ENCODE measurements at regions not wholly inside any gene's neighbourhood (a gene's known extent, or its start where the extent isn't known, plus 50 kb on each side); places are given as distances from the start of the nearest gene placed in this dataset.

DNA sequence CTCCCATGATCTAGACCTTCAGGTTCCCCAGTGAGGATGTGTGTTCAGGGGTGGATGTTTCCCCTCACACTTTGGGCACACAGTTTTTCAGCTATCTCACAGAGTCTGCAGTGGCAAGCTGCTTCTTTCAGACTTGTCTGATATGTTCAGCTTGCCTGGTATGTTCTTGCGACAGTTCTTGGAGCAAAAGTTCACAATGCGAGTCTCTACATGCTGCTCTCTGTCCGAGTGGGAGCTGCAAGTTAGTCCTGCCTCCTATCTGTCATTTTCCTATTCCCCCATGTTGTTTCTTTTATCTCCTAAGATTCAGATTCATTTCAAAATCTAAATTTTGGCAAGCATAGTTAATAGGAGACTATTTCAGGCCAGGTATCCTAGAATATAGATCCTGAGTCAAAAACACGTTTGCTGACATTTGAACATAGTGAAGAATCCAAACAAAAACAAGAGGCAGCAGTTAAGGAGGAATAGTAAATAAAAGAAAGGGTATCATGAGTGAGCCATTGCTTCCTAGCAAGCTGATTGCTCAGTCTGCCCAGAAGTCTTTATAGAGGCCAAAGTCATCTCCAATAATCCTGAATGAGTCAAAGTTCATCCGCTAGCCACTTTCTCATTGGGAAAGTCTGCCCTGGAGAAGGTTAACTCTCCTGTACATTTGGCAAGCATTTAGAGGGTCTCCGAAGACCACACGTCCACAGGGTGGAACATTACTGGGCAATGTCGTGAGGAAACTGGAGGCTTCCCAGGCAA, 140.2 kb upstream of the MOCS1 start:
- DNase-seq (ENCODE audit: low spot score): no peak

DNA sequence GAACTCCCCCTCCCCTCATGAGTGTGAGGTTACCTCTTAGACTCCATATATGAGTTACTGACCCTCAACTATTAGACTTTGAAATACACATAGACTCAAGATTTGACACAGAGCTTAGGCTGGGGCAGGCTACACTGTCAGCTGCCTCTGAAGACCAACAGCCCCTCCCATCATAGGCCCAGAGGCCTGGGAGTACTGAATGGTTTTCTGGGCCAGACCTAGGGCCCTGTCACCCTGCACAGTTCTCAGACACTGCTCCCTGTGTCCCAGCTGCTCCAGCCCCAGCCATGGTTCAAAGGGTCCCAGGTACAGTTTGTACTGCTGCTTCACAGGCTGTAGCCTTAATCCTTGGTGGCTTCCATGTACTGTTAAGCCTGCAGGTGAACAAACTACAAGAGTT, 132.1 kb upstream of the MOCS1 start:
- DNase-seq (ENCODE audit: low spot score): no peak

DNA sequence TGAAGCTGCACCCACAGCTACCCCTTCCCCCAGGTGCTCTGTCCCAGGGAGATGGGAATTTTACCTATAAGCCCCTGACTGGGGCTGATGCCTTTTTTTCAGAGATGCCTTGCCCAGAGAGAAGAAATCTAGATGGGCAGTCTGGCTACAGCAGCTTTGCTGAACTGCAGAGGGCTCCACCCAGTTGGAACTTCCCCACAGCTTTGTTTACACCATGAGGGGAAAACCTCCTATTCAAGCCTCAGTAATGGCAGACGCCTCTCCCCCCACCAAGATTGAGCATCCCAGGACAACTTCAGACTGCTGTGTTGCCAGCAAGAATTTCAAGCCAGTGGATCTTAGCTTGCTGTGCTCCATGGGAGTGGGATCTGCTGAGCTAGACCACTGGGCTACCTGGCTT, 122.6 kb upstream of the MOCS1 start:
- no peak for DNase-seq (ENCODE audit: low spot score)

DNA sequence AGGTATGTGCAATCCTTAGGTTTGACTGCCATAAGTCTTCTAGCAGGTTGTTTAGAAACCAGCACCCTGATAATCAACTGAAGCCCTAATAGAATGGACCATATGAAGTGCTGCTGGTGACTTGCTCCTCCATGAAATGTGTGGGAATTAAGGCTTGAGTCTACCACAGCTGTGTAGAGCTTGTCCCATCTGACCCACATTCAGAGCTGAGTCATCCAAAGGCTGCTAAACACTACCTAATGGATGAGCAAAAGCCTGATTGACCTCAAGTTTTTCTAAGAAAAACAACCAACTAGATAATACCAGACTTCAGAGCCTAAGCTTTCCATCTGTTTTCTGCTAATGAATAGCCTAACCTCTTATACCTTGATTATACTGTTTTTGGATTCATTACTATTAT, 120.3 kb upstream of the MOCS1 start:
- no peak for DNase-seq (ENCODE audit: low spot score)

DNA sequence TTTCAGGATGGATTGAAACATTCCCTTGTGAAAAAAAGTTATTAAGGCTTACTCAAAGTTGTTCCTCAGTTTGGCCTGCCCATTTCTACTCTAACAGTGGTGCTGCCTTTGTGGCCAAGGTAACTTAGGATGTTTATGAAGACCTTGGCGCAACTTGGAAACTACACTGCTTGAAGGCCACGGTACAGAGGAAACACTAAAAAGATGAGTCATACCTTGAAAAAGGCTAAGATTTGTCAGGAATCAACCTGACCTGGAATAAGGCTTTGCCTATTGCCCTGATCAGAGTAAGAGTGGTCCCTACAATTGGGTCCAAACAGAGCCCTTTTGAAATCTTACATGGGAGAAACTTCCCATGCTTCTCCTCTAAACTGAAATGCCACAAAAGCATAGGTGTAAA, 119.9 kb upstream of the MOCS1 start:
- DNase-seq (ENCODE audit: low spot score): no peak

DNA sequence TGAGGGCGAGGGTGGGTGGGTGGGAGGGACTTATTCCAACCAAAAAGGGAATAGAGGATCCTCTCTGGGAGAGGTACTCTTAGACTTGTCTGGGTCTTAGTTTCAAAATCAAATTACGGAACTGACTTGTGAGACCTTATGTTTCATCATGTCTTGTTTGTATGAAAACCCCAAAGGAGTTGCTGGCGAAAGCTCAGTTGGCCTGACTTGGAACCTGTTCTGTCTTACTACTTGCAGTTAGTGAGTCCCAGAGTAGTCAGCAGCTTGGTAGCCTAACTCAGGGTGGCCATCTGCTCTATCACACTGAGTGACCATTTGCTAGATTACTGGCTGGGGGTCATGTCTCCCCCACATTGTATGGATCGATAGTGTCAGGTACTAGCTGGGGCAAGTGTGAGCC, 114.9 kb upstream of the MOCS1 start:
- DNase-seq (ENCODE audit: low spot score): no peak

DNA sequence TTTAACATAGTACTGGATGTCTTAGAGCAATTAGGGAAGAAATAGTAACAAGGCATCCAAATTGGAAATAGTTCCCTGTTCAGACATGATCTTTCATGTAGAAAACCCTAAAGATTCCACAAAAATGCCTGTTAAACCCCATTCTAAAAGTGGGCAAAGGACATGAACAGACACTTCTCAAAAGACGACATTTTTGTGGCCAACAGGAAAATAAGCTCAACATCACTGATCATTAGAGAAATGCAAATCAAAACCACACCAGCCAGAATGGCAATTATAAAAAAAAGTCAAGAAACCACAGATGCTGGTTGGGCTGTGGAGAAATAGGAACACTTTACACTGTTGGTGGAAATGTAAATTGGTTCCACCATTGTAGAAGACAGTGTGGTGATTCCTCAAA, 109.9 kb upstream of the MOCS1 start:
- DNase-seq (ENCODE audit: low spot score): no peak

DNA sequence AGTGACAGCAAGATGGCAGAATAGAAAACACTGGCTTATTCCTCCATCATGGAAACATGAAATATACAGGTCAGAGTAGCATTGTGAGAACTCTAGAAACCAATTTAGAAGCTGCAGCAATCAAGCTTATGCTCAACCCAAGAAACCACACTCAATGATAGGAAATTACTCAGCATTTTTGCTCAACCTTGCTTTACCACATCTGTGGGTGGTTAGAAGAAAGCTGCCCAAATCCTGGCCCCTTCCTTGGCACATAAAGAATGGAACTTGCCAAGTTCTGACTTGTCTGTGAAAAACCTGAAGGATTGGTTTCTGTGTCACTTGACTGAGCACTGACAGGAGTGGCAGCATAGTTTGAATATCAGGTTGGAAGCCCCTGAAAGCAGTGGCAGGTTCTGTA, 108.0 kb upstream of the MOCS1 start:
- DNase-seq (ENCODE audit: low spot score): no peak

DNA sequence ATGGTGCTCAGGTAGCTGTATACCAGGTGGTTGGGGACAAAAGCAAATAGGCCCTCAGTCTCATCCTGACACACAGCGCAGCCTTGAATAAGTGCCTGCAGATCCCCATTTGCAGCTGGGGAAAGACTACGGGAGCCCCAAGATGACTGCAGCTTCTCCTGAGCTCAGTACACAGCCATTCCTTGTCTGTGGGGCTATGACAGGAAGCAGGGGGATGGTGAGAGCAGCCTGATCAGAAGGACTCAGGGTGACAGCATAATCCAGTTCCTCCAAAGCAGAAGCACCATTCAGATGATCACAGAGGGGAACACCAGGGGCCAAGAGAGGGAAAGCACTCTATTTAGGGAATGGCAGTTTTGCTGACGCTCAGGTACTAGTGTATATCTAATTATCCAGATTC, 104.8 kb upstream of the MOCS1 start:
- DNase-seq (ENCODE audit: low spot score): no peak

DNA sequence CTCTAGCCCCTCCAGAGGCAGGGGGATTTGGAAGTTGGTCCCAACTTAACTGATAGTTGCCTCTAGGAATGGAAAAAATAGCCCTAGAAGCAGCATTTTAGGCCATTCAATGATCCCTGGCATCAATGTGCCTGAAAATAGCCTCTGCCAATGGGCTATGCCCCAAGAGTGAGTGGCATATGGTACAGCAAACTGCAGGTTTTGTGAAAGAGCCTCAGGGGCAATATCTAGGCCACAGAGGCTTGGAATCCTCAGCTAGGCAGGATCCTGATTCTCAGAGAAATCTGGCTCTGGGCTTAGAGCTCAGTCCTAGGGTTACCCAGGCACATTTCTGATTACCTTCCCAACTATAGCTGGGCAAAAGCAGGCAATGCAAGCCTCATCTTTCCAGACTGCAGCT, 104.4 kb upstream of the MOCS1 start:
- no peak for DNase-seq (ENCODE audit: low spot score)

DNA sequence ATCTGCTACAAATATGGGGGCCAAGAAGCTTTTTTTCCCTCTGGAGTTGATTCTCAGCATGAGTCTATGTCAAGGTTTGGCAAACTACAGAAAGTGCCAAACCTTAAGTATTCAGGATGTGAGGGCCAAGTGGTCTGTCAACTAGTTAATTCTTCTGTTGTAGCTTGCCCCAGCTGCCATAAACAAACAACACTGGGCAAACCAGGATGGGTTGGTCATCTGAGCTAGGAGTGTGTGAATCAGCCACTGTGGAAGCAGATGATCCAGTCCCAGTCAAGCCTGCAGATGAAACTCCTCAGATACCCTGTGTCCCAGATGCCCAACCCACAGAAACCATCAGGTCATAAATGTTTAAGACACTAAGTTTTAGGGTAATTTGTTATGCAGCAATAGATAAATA, 103.0 kb upstream of the MOCS1 start:
- no peak for DNase-seq (ENCODE audit: low spot score)

DNA sequence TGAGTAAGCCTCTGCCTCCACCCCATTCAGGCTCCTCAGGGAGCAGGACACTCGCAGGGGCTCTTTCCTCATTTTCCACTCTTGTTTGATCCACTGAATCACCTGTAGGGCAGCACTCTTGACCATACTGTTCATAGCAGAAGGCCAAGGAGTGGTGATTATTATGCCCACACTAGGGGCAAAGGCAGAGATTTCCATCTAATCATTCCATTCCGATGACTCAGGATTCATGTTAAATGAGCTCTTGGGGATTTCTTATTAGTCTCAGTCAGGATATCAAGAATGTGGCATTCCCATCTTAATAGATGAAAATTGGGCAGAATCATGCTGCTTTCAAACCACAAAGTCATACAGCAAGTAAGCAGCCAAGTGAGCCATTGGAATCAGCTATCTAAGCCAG, 101.9 kb upstream of the MOCS1 start:
- no peak for DNase-seq (ENCODE audit: low spot score)

DNA sequence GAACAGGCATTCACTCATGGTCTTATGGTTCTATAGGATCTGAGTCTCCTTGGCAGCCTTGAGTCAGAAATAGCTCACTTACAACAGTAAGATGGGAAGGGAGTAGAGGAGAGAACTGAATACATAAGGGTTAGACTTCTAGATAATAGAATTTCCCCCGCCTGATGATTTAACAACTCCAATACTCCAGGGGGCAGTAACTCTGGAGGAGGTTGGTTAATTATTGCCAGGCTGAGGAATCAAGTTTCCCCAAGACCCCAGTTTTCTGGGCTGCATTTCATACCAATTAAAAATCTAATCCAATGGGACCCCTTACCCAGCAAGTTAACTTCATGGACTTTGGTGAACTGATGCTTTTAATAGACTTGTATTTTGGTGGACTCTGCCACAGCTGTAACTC, 94.2 kb upstream of the MOCS1 start:
- DNase-seq (ENCODE audit: low spot score): no peak

DNA sequence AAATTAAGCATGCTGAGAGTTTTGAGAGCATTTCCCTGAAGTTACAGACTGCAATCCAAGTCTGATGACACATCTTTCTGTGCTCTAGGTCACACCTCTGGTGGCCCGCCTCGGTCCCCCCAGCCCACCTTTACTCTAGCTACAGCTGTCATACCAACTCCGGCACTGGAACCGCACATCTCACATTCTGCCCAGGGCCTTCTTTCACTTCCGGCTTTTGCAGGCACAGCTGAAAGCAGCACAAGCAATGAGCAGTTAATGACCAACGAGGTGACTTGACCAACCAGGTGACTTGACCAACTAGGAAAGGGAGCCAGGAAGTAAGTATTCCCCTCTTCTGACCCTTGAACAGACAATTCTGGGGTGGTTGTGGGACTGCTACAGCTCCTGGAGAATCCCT, 88.6 kb upstream of the MOCS1 start:
- no peak for DNase-seq (ENCODE audit: low spot score)

DNA sequence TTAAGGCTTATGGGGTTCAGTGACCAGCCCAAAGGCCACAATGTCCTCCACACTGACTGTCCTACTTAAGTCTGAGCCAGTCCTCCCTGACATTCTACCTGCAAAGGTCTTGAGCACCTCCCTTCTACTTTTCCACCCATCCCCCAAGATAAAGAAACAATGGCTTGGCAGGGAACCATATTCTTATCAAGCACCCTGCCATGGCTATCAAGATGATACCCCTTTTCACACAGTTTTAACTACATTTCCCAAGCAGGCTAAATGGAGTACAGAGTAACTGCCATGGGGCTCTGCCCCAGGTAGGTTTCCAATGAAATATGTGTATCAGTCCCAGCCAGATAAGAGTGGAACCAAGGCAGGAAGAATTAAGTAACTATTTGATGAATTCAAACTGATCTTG, 85.9 kb upstream of the MOCS1 start:
- no peak for DNase-seq (ENCODE audit: low spot score)

DNA sequence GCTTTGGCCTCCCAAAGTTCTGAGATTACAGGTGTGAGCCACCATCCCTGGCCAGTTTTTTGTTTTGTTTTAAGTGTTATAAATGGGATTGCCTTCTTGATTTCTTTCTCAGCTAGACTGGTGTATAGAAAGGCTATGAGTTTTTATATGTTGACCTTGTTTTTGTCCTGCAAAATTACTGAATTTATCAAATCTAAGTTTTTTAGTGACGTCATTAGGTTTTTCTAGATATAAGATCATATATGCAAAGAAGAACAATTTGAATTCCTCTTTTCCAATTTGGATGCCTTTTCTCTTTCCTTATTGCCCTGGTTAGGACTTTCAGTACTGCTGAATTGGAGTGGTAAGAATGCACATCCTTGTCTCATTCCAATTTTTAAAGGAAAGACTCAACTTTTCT, 81.3 kb upstream of the MOCS1 start:
- no peak for DNase-seq (ENCODE audit: low spot score)

DNA sequence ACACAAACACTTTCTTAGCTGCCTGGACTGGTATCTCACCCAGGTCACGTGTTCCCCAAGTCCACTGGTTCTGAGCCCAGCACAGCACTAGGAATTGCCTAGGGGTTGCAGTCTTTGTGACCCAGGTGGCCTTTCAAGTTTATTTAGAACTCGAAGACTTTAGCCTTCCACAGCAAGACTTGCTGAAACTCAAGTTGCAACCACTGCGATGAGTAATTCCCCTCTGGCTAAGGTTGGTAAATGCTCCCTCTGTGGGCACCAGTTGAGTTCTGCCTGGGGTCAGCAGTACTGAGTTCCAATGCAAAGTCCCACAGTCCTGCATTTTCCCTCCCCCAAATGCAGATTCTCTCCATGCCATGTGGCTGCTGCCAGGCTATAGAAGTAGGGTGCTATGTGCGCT, 77.6 kb upstream of the MOCS1 start:
- DNase-seq (ENCODE audit: low spot score): no peak

DNA sequence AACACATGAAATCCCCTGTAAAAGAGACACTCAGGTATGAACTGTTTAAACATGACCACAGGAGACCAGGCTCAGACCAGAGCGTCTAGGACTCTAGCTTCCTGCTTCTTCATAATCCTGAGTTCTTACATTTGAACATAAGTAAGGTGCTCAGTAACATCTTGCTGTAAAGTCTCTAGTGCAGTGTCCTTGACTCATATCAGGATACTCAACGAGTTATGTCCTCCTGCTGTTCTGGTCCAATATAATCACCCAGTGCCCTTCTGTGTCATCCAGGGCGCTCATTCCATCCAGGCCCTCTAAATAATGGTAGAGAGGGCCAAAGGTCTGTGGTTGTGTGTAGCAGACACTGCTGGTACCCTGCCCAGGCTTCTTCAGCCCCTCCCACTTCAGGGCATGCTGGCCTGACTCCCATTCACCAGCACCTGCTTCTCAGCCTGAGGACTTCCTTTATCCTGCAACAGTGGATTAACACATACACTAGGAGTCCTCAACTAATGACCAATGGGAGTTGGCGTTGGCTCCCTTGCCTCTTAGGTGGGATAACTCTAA, 66.8 kb upstream of the MOCS1 start:
- DNase-seq (ENCODE audit: low spot score): no peak

DNA sequence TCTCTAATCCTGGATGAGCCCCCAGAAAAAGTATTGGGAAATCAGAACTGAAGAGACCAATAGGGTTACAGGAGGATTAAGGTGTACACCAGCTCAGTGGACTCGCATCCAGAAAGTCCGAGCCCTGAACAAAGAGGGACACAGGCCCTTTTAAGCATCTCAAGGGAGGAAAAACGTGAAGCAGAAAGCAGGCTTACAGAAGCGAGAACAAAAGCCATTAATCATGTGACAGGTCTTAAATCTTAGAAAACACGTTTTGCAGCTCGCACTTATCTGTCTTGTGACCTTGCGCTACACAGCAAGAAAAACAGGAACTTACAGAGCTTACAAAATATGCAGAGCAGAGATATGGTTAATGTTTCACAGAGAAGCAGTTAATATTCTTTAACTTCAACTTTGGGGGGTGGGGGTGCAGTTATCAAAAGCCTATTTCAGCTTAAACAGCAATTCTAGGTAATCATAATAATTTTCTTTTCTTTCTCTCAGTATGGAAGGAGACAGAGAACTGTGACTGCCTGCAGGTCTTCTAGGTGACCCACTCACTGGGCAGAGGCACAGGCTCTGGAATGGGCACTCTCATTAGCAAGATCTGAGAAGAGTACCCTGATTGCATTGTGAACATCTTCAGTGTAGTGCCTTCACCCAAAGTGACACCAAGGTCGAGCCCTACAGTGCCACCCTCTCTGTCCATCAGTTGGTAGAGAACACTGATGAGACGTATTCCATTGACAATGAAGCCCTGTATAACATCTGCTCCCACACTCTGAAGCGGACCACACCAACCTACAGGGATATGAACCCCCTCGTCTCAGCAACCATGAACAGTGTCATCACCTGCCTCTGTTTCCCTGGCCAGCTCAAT, 65.0 kb upstream of the MOCS1 start:
- DNase-seq (ENCODE audit: low spot score): no peak

DNA sequence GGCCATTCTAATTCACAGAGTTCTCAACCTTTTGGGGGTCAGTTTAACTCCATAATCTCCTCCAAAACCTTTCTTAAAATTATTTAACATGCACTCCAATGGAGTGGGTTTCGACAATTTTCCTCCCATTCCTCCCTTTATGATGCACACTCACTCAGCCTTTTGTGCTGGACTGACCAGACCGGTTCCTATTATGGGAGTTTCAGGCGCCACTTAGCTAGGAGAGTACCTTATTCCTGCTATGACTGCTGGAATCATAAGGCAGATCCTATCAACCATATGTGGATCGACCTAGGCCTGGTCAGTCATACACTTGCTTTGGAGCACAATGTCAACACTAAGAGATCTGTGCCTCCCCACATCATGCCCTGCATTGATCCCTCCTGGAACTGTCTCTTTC, 63.9 kb upstream of the MOCS1 start:
- DNase-seq (ENCODE audit: low spot score): no peak

DNA sequence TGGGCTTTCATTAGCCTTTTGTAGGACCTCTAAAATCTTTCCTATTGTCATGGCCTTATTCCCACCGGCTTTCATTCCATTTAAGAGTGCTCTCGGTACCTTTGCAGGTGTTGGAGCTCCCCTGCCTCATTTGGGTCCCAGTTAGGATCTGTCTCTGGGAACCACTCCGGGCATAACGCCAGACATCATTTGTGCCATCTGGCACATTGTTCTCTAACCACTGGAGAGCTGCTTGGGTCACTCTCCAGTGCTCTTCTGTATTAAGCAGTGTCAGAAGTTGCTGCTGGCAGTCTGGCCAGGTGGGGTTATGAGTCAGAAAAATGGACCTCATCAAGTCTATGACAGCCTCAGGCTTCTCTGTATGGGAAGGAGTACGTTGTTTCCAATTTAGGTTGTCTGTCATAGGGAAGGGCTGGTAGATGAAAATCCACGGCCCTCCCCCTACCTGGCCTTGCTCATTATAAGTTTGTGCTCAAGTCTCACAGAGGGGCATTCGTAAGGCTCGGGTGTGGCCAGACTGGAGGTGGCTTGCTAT, 62.9 kb upstream of the MOCS1 start:
- no peak for DNase-seq (ENCODE audit: low spot score)

DNA sequence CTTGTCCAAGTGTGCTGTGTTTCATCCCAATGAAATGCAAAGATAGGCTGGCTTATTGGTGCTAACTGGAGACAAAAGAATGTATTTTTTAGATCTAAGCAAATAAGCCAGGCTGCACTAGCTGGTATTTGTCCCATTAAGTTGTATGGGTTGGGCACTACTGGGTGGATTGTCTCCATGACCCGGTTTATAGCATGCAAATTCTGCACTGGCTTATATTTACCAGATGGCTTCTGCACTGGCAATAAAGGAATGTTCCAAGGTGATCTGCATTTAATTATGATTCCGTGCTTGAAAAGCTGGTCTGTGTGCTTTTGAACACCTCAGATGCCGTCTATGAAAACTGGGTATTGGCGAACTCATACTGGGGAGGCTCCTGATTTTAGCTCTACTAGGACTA, 61.4 kb upstream of the MOCS1 start:
- DNase-seq (ENCODE audit: low spot score): no peak
